Vagina (tissue), 2 donors: ENCODE measurements at regions not wholly inside any gene's neighbourhood (a gene's known extent, or its start where the extent isn't known, plus 50 kb on each side); places are given as distances from the start of the nearest gene placed in this dataset.

ENCODE experiments used
- POLR2A ChIP-seq, 2 donors: fragments of 450-650 bp; IDR thresholded peaks; one replicate each; pipeline ENCODE4 v1.6.1; 2017; ENCODE audit warnings: antibody characterized with exemption in 2 of 2, mild to moderate bottlenecking in 2 of 2, moderate library complexity in 2 of 2
- TF ChIP-seq, protein P1 (sequence below), 3 experiments: fragments of 450-650 bp in 2 of 3; fragments of 200-600 bp in 1 of 3; sonication (generic) in 1 of 3; IDR thresholded peaks; one replicate each; pipeline ENCODE4 v1.5.1; 2017 to 2019; ENCODE audit warnings: antibody characterized with exemption in 3 of 3, mild to moderate bottlenecking in 2 of 3, moderate library complexity in 2 of 3

GRCh38 chr2:9144046-9144445 lies 62.6 kb upstream of the ASAP2 start:
- TF ChIP-seq, protein P1, sequence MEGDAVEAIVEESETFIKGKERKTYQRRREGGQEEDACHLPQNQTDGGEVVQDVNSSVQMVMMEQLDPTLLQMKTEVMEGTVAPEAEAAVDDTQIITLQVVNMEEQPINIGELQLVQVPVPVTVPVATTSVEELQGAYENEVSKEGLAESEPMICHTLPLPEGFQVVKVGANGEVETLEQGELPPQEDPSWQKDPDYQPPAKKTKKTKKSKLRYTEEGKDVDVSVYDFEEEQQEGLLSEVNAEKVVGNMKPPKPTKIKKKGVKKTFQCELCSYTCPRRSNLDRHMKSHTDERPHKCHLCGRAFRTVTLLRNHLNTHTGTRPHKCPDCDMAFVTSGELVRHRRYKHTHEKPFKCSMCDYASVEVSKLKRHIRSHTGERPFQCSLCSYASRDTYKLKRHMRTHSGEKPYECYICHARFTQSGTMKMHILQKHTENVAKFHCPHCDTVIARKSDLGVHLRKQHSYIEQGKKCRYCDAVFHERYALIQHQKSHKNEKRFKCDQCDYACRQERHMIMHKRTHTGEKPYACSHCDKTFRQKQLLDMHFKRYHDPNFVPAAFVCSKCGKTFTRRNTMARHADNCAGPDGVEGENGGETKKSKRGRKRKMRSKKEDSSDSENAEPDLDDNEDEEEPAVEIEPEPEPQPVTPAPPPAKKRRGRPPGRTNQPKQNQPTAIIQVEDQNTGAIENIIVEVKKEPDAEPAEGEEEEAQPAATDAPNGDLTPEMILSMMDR (IDR thresholded peaks at IDR 0.05), result no peak
- no peak for TF ChIP-seq POLR2A (IDR thresholded peaks at IDR 0.05)
